ENCODE measurements at regions not wholly inside any gene's neighbourhood (a gene's known extent, or its start where the extent isn't known, plus 50 kb on each side); places are given as distances from the start of the nearest gene placed in this dataset.

DNA sequence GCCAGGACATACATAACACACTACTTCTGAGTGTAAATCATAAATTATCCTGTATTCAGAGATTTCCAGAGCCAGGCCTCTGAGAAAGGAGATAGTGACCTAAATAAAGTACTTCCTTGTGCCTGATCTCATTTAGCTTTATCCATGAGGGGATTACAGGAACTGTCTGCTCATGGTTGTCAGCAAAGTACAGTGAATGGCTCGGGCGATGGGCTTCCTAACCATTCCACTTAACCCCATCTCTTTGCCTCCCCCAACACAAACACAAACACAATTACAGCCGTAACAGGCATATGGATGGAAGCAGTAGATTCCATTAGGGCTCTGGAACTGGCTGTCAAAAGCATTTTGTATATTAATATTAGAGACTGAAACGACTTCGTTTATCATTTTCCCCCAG, 206.7 kb upstream of the CPNE8 start:
- H3K4me3 ChIP-seq (ENCODE audit: low read depth, low read length) = no peak overlapping the region
- TF ChIP-seq, protein P1, sequence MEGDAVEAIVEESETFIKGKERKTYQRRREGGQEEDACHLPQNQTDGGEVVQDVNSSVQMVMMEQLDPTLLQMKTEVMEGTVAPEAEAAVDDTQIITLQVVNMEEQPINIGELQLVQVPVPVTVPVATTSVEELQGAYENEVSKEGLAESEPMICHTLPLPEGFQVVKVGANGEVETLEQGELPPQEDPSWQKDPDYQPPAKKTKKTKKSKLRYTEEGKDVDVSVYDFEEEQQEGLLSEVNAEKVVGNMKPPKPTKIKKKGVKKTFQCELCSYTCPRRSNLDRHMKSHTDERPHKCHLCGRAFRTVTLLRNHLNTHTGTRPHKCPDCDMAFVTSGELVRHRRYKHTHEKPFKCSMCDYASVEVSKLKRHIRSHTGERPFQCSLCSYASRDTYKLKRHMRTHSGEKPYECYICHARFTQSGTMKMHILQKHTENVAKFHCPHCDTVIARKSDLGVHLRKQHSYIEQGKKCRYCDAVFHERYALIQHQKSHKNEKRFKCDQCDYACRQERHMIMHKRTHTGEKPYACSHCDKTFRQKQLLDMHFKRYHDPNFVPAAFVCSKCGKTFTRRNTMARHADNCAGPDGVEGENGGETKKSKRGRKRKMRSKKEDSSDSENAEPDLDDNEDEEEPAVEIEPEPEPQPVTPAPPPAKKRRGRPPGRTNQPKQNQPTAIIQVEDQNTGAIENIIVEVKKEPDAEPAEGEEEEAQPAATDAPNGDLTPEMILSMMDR (conservative IDR thresholded peaks at IDR 0.05; ENCODE audit: low read depth, low read length) = no peak
- no peak for DNase-seq (ENCODE audit: low read depth)

DNA sequence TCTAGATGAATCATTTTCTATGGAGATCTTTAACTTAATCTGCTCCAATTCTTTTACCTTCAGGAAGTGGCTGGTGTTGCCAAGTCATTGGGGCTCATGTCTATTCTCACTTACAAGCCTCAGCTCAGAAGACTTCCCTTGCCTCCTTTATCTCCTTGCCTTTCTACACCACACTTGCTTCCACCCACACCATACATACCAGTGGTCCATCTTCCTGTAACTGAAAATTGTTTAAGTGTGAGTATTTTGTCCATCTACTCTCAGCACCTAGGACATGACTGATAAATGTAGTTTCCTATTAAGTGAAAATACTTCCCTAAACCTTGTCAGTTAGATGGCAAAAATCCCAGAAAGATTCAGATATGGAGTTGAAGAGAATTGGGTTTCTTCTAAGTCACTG, 199.7 kb upstream of the CPNE8 start:
- TF ChIP-seq, protein P1 (conservative IDR thresholded peaks at IDR 0.05; ENCODE audit: low read depth, low read length) = no peak
- no peak overlapping the region for H3K4me3 ChIP-seq (ENCODE audit: low read depth, low read length)
- DNase-seq (ENCODE audit: low read depth) = no peak

DNA sequence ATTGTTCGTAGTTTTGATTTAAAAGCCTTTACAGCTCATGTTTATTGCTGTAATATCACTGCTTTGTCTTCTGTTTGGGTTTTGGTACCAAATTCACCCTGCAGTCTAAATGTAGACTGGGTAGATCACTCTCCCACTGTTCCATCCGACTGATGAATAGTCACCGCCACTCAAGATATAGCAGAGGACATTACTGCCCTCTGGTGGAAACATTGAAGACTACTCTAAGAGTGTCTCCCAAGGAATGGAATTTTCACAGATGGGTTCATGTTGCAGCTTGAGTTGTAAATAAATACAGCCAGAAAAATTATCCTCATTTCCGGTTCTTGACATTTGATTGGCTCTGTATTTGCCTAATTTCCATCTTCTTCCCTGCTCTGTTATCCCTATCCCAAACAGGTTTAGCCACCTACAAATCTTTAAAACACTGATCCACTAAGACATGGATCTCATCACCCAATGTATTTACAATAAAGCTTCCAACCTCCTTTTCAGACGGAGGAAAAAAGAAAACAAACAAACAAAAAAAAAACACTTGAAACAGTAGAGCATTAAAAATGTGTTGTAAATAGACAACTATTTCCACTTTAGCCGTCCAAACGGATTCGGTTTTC, 198.3 kb upstream of the CPNE8 start:
- H3K4me3 ChIP-seq (ENCODE audit: low read depth, low read length) = no peak overlapping the region
- TF ChIP-seq, protein P1 (conservative IDR thresholded peaks at IDR 0.05; ENCODE audit: low read depth, low read length) = peak; percentile 86
- peak; percentile 50 for DNase-seq (ENCODE audit: low read depth)

DNA sequence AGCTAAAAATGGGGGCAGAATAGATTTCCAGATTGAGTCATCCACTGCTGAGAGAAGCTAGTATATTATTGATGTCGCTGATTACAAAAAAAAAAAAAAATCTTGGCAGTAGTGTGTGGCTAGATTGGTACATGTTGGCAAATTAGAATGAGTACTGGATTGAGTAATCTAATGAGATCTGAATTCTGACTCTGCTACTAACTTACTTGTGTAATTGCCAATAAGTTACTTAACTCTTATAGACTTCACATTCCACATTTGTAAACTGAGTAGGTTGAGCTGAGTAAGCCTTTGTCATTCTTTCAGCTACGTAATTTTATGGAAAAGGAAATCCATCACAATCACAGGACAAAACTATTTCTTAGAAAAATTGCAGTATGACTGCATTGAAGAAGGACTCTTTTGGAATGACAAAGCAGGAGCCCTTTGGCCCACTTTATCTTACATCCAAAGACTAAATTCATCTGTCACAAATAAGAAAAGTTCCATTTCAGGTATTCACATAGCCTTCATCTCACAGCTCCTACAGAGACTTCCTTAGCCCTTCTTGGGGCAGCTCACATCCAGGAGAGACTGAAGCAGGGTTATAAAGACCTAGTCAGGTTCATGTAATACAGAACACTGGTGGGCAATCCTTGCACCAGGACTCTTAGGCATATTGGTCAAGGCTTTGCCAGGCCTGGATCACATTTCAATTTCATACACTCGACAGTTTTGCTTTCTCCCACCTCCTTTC, 197.3 kb upstream of the CPNE8 start:
- H3K4me3 ChIP-seq (ENCODE audit: low read depth, low read length) = no peak overlapping the region
- TF ChIP-seq, protein P1 (conservative IDR thresholded peaks at IDR 0.05; ENCODE audit: low read depth, low read length) = no peak
- peak; percentile 87 for DNase-seq (ENCODE audit: low read depth)

DNA sequence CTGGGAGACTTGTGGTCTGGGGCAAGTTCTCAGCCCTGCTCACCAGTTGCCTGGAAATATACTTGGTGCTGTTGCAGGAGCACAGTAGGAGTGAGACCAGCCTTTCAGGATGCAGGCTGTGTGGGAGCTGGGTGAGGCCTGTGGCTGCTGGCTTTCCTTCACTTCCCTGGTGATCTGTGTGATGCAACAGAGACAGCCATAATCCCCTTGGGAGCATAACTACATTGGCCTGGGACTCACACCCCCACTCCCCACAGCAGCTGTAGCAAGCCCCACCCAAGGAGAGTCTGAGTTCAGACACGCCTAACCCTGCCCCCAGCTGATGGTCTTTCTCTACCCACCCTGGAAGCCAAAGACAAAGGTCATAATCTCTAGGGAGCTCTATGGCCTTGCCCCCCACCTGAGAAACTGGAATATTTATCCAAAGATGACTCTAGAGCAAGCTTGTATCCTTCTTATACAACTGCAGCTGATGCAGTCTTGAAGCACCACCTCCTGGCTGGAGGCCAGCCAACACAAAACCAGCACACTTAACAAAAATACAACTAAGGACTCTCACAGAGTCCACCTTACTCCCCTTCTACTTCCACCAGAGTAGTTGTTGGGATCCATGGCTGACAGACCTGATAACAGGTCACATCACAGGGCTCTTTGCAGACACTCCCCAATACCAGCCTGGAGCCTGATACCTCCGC, 190.4 kb upstream of the CPNE8 start:
- TF ChIP-seq, protein P1 (conservative IDR thresholded peaks at IDR 0.05; ENCODE audit: low read depth, low read length) = no peak
- H3K4me3 ChIP-seq (ENCODE audit: low read depth, low read length) = no peak overlapping the region
- DNase-seq (ENCODE audit: low read depth) = no peak

DNA sequence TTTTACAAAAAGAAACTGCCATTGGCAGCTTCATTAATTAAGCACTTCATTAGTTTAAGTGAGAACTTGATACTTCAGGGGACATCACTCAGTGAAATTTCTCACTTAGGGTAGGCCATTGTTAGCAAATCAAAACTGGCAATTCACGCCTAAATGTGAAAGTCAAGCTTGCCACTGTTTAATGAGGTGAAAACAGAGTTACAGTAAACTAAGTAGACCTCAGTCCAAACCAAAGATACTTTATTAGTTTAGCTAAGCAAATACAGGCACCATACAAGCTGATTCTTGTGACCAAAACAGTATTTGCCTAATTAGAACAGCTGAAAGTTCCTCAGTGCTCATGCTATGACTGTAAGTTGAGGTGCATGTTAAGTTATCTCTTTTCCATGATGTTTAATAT, 176.5 kb upstream of the CPNE8 start:
- DNase-seq (ENCODE audit: low read depth) = no peak
- TF ChIP-seq, protein P1 (conservative IDR thresholded peaks at IDR 0.05; ENCODE audit: low read depth, low read length) = no peak
- no peak overlapping the region for H3K4me3 ChIP-seq (ENCODE audit: low read depth, low read length)

All from epithelial cell of proximal tubule (primary cell).